ENCODE measurements at regions not wholly inside any gene's neighbourhood (a gene's known extent, or its start where the extent isn't known, plus 50 kb on each side); places are given as distances from the start of the nearest gene placed in this dataset.
"Not testable (repeated sequence)": the region's sequence is repeated elsewhere in the genome, so short reads cannot be mapped to it uniquely, and the experiment has no call there.

DNA sequence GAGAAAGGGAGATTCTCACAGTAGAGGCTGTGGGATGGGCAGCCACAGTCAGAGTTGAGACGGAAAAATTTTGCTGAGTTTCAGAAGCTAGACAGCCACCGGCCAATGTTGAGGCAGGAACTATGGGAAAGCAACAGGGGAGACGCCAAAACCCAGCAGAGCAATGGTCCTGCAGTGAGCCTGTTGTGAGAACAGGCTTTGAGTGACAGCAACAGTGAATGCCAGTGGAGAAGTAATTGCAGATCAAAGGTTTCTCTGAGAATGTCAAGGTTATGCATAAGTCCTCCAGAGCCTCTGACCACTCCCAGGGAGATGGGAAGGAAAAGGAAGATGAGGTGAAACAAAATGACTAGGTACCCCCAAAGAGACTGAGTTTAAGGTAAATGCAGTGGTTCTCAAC lies 54.2 kb upstream of the DAAM1 start:
- no peaks in the 10 kb centered on the region for H3K36me3 ChIP-seq
- no peak overlapping the region for H3K27ac ChIP-seq
- no peaks in the 10 kb centered on the region for H3K9me3 ChIP-seq
- no peak for TF ChIP-seq POLR2A (IDR thresholded peaks at IDR 0.05)
- TF ChIP-seq, protein P1, sequence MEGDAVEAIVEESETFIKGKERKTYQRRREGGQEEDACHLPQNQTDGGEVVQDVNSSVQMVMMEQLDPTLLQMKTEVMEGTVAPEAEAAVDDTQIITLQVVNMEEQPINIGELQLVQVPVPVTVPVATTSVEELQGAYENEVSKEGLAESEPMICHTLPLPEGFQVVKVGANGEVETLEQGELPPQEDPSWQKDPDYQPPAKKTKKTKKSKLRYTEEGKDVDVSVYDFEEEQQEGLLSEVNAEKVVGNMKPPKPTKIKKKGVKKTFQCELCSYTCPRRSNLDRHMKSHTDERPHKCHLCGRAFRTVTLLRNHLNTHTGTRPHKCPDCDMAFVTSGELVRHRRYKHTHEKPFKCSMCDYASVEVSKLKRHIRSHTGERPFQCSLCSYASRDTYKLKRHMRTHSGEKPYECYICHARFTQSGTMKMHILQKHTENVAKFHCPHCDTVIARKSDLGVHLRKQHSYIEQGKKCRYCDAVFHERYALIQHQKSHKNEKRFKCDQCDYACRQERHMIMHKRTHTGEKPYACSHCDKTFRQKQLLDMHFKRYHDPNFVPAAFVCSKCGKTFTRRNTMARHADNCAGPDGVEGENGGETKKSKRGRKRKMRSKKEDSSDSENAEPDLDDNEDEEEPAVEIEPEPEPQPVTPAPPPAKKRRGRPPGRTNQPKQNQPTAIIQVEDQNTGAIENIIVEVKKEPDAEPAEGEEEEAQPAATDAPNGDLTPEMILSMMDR (IDR thresholded peaks at IDR 0.05), result no peak
- intact Hi-C loops (cut with DNase I), result no loop called here
- WGBS, 2 donors, result 80 to 86% methylated on average over 3 of the region's 3 CpGs
- H3K4me3 ChIP-seq, result no peak overlapping the region
- H3K27me3 ChIP-seq, result no peaks in the 10 kb centered on the region
- H3K4me1 ChIP-seq, result no peaks in the 10 kb centered on the region
- DNase-seq, result no peak

GRCh38 chr14:59137256-59137655 lies 51.2 kb upstream of the DAAM1 start:
- intact Hi-C loops (cut with DNase I), result no loop called here
- Histone ChIP-seq H3K36me3 (no peaks in the 10 kb centered on the region), H3K4me3 (no peak overlapping the region), H3K9me3 (no peaks in the 10 kb centered on the region), H3K27me3 (no peaks in the 10 kb centered on the region), H3K4me1 (no peaks in the 10 kb centered on the region), H3K27ac (no peak overlapping the region)
- WGBS, 2 donors, result 85 to 93% methylated on average over 3 of the region's 3 CpGs
- TF ChIP-seq POLR2A (IDR thresholded peaks at IDR 0.05), result no peak
- TF ChIP-seq, protein P1 (IDR thresholded peaks at IDR 0.05), result no peak
- DNase-seq, result no peak

DNA sequence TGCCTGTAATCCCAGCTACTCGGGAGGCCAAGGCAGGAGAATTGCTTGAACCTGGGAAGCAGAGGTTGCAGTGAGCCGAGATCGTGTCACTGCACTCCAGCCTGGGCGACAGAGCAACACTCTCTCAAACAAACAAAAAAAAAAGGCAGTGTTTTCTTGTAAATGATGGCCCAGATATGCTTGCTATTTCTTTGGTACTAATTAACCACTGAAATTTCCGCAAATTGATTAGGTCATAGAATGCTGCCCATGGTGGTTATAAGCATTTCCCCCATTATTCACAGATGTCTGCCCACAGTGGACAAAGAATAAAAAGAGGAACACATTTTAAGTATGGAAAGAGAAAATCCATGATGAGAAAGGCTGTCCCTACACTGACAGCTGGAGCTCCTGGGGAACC lies 49.9 kb upstream of the DAAM1 start:
- H3K27me3 ChIP-seq; H3K27ac ChIP-seq; H3K36me3 ChIP-seq; H3K4me1 ChIP-seq; H3K9me3 ChIP-seq; intact Hi-C loops (cut with DNase I); DNase-seq; H3K4me3 ChIP-seq: not testable (repeated sequence)
- 68 to 85% methylated on average over 4 to 5 of the region's 5 CpGs for WGBS, 2 donors
